HEK293 (cell line): ENCODE measurements at regions not wholly inside any gene's neighbourhood (a gene's known extent, or its start where the extent isn't known, plus 50 kb on each side); places are given as distances from the start of the nearest gene placed in this dataset.

Experiments used
- CTCF ChIA-PET: fragments of 350-600 bp; formaldehyde crosslinking; extraction: SDS; loops from one replicate; lab custom pipeline; 2021; ENCODE audit warnings: antibody characterized with exemption; lab: Yijun Ruan, JAX
- POLR2A ChIA-PET: fragments of 300-600 bp; formaldehyde crosslinking; extraction: SDS; loops from one replicate; lab custom pipeline; 2020; ENCODE audit warnings: antibody characterized with exemption, inconsistent platforms; lab: Yijun Ruan, JAX
- H3K27ac ChIP-seq: fragments of 200-500 bp; sonication (Bioruptor generic); 2 replicates; pipeline ENCODE4 v1.5.1; 2014; ENCODE audit warnings: low read depth, low read length, control low read depth, inconsistent platforms; ENCODE audit errors: extremely low read depth
- H3K36me3 ChIP-seq, 2 experiments: fragments of 200-500 bp in 1 of 2; sonication (Bioruptor generic) in 1 of 2; 1 replicate in 1 of 2; 2 replicates in 1 of 2; pipeline ENCODE4 v1.5.1; 2014 to 2017; ENCODE audit warnings: inconsistent platforms in 2 of 2, low read length in 2 of 2; ENCODE audit not compliant: control insufficient read depth in 2 of 2, insufficient read depth in 1 of 2
- H3K4me1 ChIP-seq: fragments of 200-500 bp; sonication (Bioruptor generic); 2 replicates; pipeline ENCODE4 v1.5.1; 2014; ENCODE audit warnings: mild to moderate bottlenecking, low read length, inconsistent platforms; ENCODE audit not compliant: control insufficient read depth, insufficient read depth
- H3K4me3 ChIP-seq: 2 replicates; pipeline ENCODE4 v1.5.1; 2011; ENCODE audit warnings: low read depth, mild to moderate bottlenecking, control low read depth, low read length, moderate library complexity
- H3K9me3 ChIP-seq: fragments of 200-500 bp; sonication (Bioruptor generic); 2 replicates; pipeline ENCODE4 v1.5.1; 2014; ENCODE audit warnings: low read depth, low read length, inconsistent platforms; ENCODE audit not compliant: control insufficient read depth, insufficient read depth
- BCL11A ChIP-seq: fragments of 450-650 bp; formaldehyde crosslinking; IDR thresholded peaks from 2 replicates; pipeline ENCODE4 v1.5.1; 2016; ENCODE audit warnings: low read depth, missing biosample characterization, missing genetic modification characterization
- PRDM4 ChIP-seq: fragments of 450-650 bp; formaldehyde crosslinking; IDR thresholded peaks from 2 replicates; pipeline ENCODE4 v1.5.1; 2017; ENCODE audit warnings: missing biosample characterization, missing genetic modification characterization
- REST ChIP-seq: fragments of 450-650 bp; formaldehyde crosslinking; IDR thresholded peaks from 2 replicates; pipeline ENCODE4 v1.5.1; 2016; ENCODE audit warnings: missing biosample characterization, missing genetic modification characterization
- SCRT1 ChIP-seq: fragments of 450-650 bp; formaldehyde crosslinking; IDR thresholded peaks from 2 replicates; pipeline ENCODE4 v1.5.1; 2016; ENCODE audit warnings: missing biosample characterization, missing genetic modification characterization, borderline replicate concordance
- TCF7L2 ChIP-seq: IDR thresholded peaks from 2 replicates; pipeline ENCODE4 v1.6.1; 2011; ENCODE audit warnings: low read depth, mild to moderate bottlenecking, inconsistent platforms, low read length, moderate library complexity, borderline replicate concordance
- ZBTB7A ChIP-seq: fragments of 450-650 bp; formaldehyde crosslinking; IDR thresholded peaks from 2 replicates; pipeline ENCODE4 v1.5.1; 2016; ENCODE audit warnings: low read depth, missing biosample characterization, missing genetic modification characterization
- ZEB2 ChIP-seq: fragments of 450-650 bp; formaldehyde crosslinking; IDR thresholded peaks from 2 replicates; pipeline ENCODE4 v1.5.1; 2016; ENCODE audit warnings: missing biosample characterization, missing genetic modification characterization
- ZFHX2 ChIP-seq: fragments of 450-650 bp; formaldehyde crosslinking; conservative IDR thresholded peaks from 2 replicates; pipeline ENCODE4 v1.5.1; 2016; ENCODE audit warnings: missing biosample characterization, missing genetic modification characterization
- ZFP41 ChIP-seq: fragments of 450-650 bp; formaldehyde crosslinking; IDR thresholded peaks from 2 replicates; pipeline ENCODE4 v1.5.1; 2016; ENCODE audit warnings: missing biosample characterization, missing genetic modification characterization, borderline replicate concordance
- ZNF114 ChIP-seq: fragments of 450-650 bp; formaldehyde crosslinking; IDR thresholded peaks from 2 replicates; pipeline ENCODE4 v1.5.0; 2017; ENCODE audit warnings: missing biosample characterization, missing genetic modification characterization
- ZNF155 ChIP-seq: fragments of 450-650 bp; formaldehyde crosslinking; IDR thresholded peaks from 2 replicates; pipeline ENCODE4 v1.5.1; 2016; ENCODE audit warnings: missing biosample characterization, missing genetic modification characterization
- ZNF366 ChIP-seq: fragments of 450-650 bp; formaldehyde crosslinking; conservative IDR thresholded peaks from 2 replicates; pipeline ENCODE4 v1.5.1; 2016; ENCODE audit warnings: missing biosample characterization, missing genetic modification characterization
- ZNF514 ChIP-seq: fragments of 450-650 bp; formaldehyde crosslinking; IDR thresholded peaks from 2 replicates; pipeline ENCODE4 v1.5.1; 2016; ENCODE audit warnings: missing biosample characterization, missing genetic modification characterization
- ZNF596 ChIP-seq: fragments of 450-650 bp; IDR thresholded peaks from 2 replicates; pipeline ENCODE4 v1.5.0; 2018; ENCODE audit warnings: missing biosample characterization, mild to moderate bottlenecking, missing genetic modification characterization, moderate library complexity
- ZNF610 ChIP-seq: fragments of 450-650 bp; formaldehyde crosslinking; IDR thresholded peaks from 2 replicates; pipeline ENCODE4 v1.5.1; 2016; ENCODE audit warnings: missing biosample characterization, missing genetic modification characterization, borderline replicate concordance
- ZNF707 ChIP-seq: fragments of 450-650 bp; formaldehyde crosslinking; IDR thresholded peaks from 2 replicates; pipeline ENCODE4 v1.5.1; 2016; ENCODE audit warnings: missing biosample characterization, missing genetic modification characterization
- ZSCAN30 ChIP-seq: fragments of 450-650 bp; IDR thresholded peaks from 2 replicates; pipeline ENCODE4 v1.5.1; 2018; ENCODE audit warnings: missing biosample characterization, mild to moderate bottlenecking, missing genetic modification characterization, moderate library complexity
- TF ChIP-seq, protein P1 (sequence below): fragments of 450-650 bp; formaldehyde crosslinking; IDR thresholded peaks from 2 replicates; pipeline ENCODE4 v1.5.1; 2016; ENCODE audit warnings: missing biosample characterization, missing genetic modification characterization, borderline replicate concordance
- TF ChIP-seq, protein P2 (sequence below): fragments of 450-650 bp; formaldehyde crosslinking; IDR thresholded peaks from 2 replicates; pipeline ENCODE4 v1.5.1; 2016; ENCODE audit warnings: missing biosample characterization, missing genetic modification characterization

DNA sequence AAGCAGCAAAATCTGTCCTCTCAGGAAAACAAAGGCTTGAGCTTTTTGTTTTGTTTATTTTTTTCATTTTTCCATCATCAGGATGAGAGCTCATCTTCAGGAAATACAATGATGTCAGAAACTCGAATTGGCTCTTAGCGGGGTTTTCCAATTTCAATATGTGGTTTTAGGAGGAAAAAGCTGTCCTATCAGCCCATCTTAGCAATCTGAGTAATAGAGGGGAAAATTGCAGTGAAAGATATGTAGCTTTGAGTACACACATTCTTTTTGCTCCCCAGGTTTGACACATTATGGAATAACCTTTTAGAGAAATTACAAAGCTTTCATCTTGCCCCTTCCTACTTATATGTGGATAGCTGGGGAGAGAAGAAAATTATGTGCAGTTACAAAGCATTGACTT, 113.6 kb upstream of the MYO3A start (continued):
- TF ChIP-seq PRDM4 (tag by site-specific recombination) = no peak
- TF ChIP-seq ZNF514 (tag by site-specific recombination) = no peak
- TF ChIP-seq ZNF366 (tag by site-specific recombination) = no peak
- TF ChIP-seq ZEB2 (tag by site-specific recombination) = no peak
- TF ChIP-seq ZNF610 (tag by site-specific recombination) = no peak
- TF ChIP-seq ZFHX2 (tag by site-specific recombination) = no peak
- no peak for TF ChIP-seq SCRT1 (tag by site-specific recombination)
- TF ChIP-seq REST (tag by site-specific recombination) = no peak
- no peak for TF ChIP-seq ZNF114 (tag by site-specific recombination)
- no peak for TF ChIP-seq ZSCAN30 (tag by site-specific recombination)

DNA sequence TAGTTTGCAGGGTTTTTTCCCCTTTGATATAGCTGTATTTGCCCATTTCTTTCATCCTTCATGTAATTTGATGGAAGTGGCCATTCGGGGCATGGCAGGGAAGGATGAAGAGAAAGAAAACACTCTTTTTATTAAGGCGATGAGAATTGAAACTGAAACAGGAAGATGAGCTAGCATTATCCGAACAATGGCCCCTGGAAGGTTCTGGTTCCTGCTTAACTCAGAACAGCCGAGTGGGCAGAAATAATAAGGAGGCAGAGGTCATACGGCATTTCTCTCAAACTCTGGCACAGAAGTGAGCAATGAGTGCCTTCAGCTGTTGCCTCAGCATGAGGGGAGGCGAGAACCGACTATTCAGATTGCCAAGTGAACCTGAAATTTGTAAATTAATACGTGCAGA, 113.2 kb upstream of the MYO3A start:
- H3K4me3 ChIP-seq = no peak overlapping the region
- ChIA-PET CTCF (no interaction called here), POLR2A (no interaction called here)
- no peak for TF ChIP-seq TCF7L2
- H3K27ac ChIP-seq = no peak overlapping the region
- H3K9me3 ChIP-seq = no peaks in the 10 kb centered on the region
- H3K4me1 ChIP-seq = 0 out of 2 replicates have a peak, but pooled peaks cover 3% of the 10 kb centered on the region
- H3K36me3 ChIP-seq = no peaks in the 10 kb centered on the region

DNA sequence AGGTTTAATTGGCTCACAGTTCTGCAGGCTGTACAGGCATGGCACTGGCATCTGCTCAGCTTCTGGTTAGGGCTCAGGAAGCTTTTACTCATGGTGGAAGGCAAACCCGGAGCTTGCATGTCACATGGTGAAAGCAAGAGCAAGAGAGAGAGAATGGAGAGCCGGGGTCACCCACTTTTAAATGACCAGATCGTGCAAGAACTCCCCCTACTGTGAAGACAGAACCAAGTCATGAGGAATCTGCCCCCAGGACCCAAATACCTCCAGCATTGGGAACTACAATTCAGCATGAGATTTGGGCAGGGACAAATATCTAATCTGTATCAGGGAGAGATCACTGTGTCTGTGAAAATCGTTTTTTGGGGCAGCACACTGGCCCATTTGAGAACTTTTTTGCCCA, 110.0 kb upstream of the MYO3A start:
- no peak for TF ChIP-seq ZNF596
- no peak for TF ChIP-seq ZFP41 (tag by site-specific recombination)
- TF ChIP-seq, protein P1, sequence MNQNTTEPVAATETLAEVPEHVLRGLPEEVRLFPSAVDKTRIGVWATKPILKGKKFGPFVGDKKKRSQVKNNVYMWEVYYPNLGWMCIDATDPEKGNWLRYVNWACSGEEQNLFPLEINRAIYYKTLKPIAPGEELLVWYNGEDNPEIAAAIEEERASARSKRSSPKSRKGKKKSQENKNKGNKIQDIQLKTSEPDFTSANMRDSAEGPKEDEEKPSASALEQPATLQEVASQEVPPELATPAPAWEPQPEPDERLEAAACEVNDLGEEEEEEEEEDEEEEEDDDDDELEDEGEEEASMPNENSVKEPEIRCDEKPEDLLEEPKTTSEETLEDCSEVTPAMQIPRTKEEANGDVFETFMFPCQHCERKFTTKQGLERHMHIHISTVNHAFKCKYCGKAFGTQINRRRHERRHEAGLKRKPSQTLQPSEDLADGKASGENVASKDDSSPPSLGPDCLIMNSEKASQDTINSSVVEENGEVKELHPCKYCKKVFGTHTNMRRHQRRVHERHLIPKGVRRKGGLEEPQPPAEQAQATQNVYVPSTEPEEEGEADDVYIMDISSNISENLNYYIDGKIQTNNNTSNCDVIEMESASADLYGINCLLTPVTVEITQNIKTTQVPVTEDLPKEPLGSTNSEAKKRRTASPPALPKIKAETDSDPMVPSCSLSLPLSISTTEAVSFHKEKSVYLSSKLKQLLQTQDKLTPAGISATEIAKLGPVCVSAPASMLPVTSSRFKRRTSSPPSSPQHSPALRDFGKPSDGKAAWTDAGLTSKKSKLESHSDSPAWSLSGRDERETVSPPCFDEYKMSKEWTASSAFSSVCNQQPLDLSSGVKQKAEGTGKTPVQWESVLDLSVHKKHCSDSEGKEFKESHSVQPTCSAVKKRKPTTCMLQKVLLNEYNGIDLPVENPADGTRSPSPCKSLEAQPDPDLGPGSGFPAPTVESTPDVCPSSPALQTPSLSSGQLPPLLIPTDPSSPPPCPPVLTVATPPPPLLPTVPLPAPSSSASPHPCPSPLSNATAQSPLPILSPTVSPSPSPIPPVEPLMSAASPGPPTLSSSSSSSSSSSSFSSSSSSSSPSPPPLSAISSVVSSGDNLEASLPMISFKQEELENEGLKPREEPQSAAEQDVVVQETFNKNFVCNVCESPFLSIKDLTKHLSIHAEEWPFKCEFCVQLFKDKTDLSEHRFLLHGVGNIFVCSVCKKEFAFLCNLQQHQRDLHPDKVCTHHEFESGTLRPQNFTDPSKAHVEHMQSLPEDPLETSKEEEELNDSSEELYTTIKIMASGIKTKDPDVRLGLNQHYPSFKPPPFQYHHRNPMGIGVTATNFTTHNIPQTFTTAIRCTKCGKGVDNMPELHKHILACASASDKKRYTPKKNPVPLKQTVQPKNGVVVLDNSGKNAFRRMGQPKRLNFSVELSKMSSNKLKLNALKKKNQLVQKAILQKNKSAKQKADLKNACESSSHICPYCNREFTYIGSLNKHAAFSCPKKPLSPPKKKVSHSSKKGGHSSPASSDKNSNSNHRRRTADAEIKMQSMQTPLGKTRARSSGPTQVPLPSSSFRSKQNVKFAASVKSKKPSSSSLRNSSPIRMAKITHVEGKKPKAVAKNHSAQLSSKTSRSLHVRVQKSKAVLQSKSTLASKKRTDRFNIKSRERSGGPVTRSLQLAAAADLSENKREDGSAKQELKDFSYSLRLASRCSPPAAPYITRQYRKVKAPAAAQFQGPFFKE = no peak
- no peak for TF ChIP-seq BCL11A (tag by site-specific recombination)
- no peak for TF ChIP-seq ZNF155 (tag by site-specific recombination)
- no peak for TF ChIP-seq ZBTB7A (tag by site-specific recombination)
- TF ChIP-seq, protein P2, sequence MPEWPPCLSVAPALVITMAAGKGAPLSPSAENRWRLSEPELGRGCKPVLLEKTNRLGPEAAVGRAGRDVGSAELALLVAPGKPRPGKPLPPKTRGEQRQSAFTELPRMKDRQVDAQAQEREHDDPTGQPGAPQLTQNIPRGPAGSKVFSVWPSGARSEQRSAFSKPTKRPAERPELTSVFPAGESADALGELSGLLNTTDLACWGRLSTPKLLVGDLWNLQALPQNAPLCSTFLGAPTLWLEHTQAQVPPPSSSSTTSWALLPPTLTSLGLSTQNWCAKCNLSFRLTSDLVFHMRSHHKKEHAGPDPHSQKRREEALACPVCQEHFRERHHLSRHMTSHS (tag by site-specific recombination) = no peak
- no peak for TF ChIP-seq ZNF707 (tag by site-specific recombination)
- POLR2A ChIA-PET = no interaction called here
- Histone ChIP-seq H3K27ac (no peak overlapping the region), H3K4me1 (no peaks in the 10 kb centered on the region), H3K4me3 (no peak overlapping the region), H3K36me3 (no peaks in the 10 kb centered on the region), H3K9me3 (no peaks in the 10 kb centered on the region)
- CTCF ChIA-PET = no interaction called here
